Neural progenitor cell (in vitro differentiated cells): ENCODE measurements at regions not wholly inside any gene's neighbourhood (a gene's known extent, or its start where the extent isn't known, plus 50 kb on each side); places are given as distances from the start of the nearest gene placed in this dataset.

ENCODE experiments used
- CTCF ChIP-seq: fragments of 200-600 bp; sonication (generic); IDR thresholded peaks from 2 replicates; pipeline ENCODE4 v1.5.1; 2017; ENCODE audit warnings: antibody characterized with exemption, mild to moderate bottlenecking
- EZH2 ChIP-seq: fragments of 200-600 bp; sonication (generic); IDR thresholded peaks from 2 replicates; pipeline ENCODE4 v1.6.1; 2017; ENCODE audit warnings: antibody characterized with exemption, mild to moderate bottlenecking, moderate library complexity
- EZH2phosphoT487 ChIP-seq: fragments of 200-600 bp; sonication (generic); IDR thresholded peaks from 2 replicates; pipeline ENCODE4 v1.6.1; 2017; ENCODE audit warnings: antibody characterized with exemption

DNA sequence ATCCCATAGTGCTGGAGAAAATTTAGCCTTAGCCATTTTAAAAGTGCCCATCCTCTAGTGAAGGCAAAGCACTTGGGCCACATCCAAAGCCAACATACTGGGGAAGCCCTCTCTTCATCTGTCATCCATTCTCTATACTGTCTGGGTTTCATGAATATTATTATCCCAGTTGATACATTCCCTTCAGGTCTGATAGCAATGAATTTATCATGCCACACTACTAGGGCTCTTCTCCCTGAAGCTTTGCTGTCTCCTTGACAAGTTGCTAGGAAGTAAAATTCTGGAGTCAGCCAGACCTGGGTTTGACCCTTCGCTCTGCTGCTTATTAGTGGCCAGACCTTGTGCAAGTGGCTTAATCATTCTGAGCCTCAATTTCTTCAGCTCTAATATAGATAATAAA, 1041.4 kb upstream of the ADGRL2 start:
- TF ChIP-seq CTCF = no peak
- TF ChIP-seq EZH2 = no peak
- no peak for TF ChIP-seq EZH2phosphoT487
